CD4-positive, CD25-positive, alpha-beta regulatory T cell (primary cell): ENCODE measurements at regions not wholly inside any gene's neighbourhood (a gene's known extent, or its start where the extent isn't known, plus 50 kb on each side); places are given as distances from the start of the nearest gene placed in this dataset.

ENCODE experiments used
- ATAC-seq, 2 donors: fragments of 150-1000 bp; cut with Tn5 transposase; one replicate each; pipeline ENCODE4 v1.10.0; 2021; ENCODE audit warnings: low read depth in 2 of 2, moderate number of reproducible peaks in 2 of 2, moderate library complexity in 1 of 2
- DNase-seq, 3 donors: peaks; one replicate each; pipeline versions ENCODE4 v3.0.0 to v3.0.0-alpha.2; 2012 to 2022; ENCODE audit warnings: mixed read lengths in 1 of 3
- H3K27ac ChIP-seq: one replicate; pipeline ENCODE4 v1.7.0; 2013; ENCODE audit warnings: mild to moderate bottlenecking, low read length; ENCODE audit not compliant: insufficient read depth, poor library complexity, severe bottlenecking
- H3K27me3 ChIP-seq: one replicate; pipeline ENCODE4 v1.7.0; 2013; ENCODE audit warnings: low read length; ENCODE audit not compliant: control insufficient read depth, insufficient read depth
- H3K36me3 ChIP-seq: one replicate; pipeline ENCODE4 v1.7.0; 2013; ENCODE audit warnings: mild to moderate bottlenecking, low read length, moderate library complexity; ENCODE audit not compliant: control insufficient read depth, insufficient read depth
- H3K4me1 ChIP-seq: 2 replicates; pipeline ENCODE4 v1.7.0; 2013; ENCODE audit warnings: mild to moderate bottlenecking, low read length; ENCODE audit not compliant: insufficient read depth, control insufficient read depth, poor library complexity, severe bottlenecking
- H3K4me3 ChIP-seq: one replicate; pipeline ENCODE4 v1.7.0; 2013; ENCODE audit warnings: low read depth, mild to moderate bottlenecking, low read length, moderate library complexity
- H3K9me3 ChIP-seq, 2 experiments: 1 replicate in 1 of 2; 2 replicates in 1 of 2; pipeline ENCODE4 v1.7.0; 2013; ENCODE audit warnings: low read length in 2 of 2, mild to moderate bottlenecking in 1 of 2, moderate library complexity in 1 of 2; ENCODE audit not compliant: control insufficient read depth in 2 of 2
- H3K27ac Mint-ChIP-seq, 3 donors: one replicate each; pipeline ENCODE4 v1.8.0; 2020 to 2022; ENCODE audit warnings: mild to moderate bottlenecking in 3 of 3, mixed read lengths in 3 of 3, moderate library complexity in 2 of 3
- H3K27me3 Mint-ChIP-seq: one replicate; pipeline ENCODE4 v1.8.0; 2022; ENCODE audit warnings: mild to moderate bottlenecking, mixed read lengths
- H3K36me3 Mint-ChIP-seq: one replicate; pipeline ENCODE4 v1.8.0; 2020; ENCODE audit warnings: mixed read lengths
- H3K4me1 Mint-ChIP-seq, 4 donors: one replicate each; pipeline ENCODE4 v1.8.0; 2020 to 2022; ENCODE audit warnings: mixed read lengths in 4 of 4, mild to moderate bottlenecking in 1 of 4
- H3K4me3 Mint-ChIP-seq, 4 donors: one replicate each; pipeline ENCODE4 v1.8.0; 2020 to 2022; ENCODE audit warnings: mild to moderate bottlenecking in 4 of 4, mixed read lengths in 4 of 4, moderate library complexity in 3 of 4
- H3K9me3 Mint-ChIP-seq, 7 donors: one replicate each; pipeline ENCODE4 v1.8.0; 2020 to 2022; ENCODE audit warnings: mixed read lengths in 7 of 7, mild to moderate bottlenecking in 3 of 7, moderate library complexity in 2 of 7

DNA sequence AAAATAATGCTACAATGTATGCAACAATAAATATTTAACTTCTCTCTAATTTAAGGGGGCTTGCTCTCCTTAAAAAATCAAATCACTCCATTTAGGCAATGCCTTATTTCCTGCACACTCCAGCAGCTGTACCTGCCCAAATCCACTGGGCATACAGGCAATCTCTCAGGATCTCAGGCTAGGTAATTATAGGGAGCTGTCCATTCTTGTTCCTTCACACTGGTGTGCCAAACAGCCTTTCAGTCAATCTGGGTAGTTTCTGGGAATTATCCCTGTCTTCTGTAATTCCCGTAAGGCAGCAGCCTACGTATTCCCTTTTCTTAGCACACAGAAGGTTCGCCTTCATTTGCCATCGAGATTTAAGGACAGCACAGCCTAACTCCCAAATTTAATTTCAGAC is 922.6 kb upstream of the SLIT2 start:
- H3K4me3 ChIP-seq: no peak overlapping the region
- H3K27ac ChIP-seq: no peak overlapping the region
- no peaks in the 10 kb centered on the region for H3K4me1 ChIP-seq
- no peaks in the 10 kb centered on the region for H3K27me3 Mint-ChIP-seq
- H3K27me3 ChIP-seq: no peaks in the 10 kb centered on the region
- peaks cover 3 to 4% of the 10 kb centered on the region in 2 experiments for H3K9me3 ChIP-seq
- no peaks in the 10 kb centered on the region for H3K4me1 Mint-ChIP-seq
- no peak overlapping the region for H3K4me3 Mint-ChIP-seq
- DNase-seq (no peak), ATAC-seq (no peak)
- no peaks in the 10 kb centered on the region for H3K36me3 ChIP-seq
- peaks cover 3 to 27% (median 10%) of the 10 kb centered on the region in 7 donors for H3K9me3 Mint-ChIP-seq
- H3K36me3 Mint-ChIP-seq: no peaks in the 10 kb centered on the region
- H3K27ac Mint-ChIP-seq: no peak overlapping the region

DNA sequence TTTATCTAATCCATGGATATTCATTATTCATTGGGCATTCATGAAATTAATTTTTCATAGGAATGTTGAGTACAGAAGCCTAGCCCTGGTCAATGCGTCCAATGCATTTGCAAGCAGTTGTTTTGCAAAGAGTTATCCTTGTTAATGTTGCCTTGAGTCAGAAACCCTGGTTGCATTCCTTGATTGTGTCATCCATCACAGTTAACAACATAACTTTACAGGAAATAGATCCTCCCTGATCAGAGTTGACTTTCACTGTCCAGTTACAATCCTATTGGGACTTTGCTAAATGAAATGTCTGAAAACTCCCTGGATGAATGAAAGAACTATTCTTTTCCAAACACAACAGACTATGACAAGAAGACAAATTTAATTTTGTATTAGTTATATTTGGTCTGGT is 924.3 kb upstream of the SLIT2 start:
- Mint-ChIP-seq H3K9me3 (peaks cover 5 to 27% (median 6%) of the 10 kb centered on the region in 7 donors), H3K36me3 (no peaks in the 10 kb centered on the region), H3K27ac (no peak overlapping the region), H3K4me3 (no peak overlapping the region), H3K4me1 (no peaks in the 10 kb centered on the region), H3K27me3 (no peaks in the 10 kb centered on the region)
- Histone ChIP-seq H3K4me3 (no peak overlapping the region), H3K4me1 (no peaks in the 10 kb centered on the region), H3K9me3 (peaks cover 2 to 3% of the 10 kb centered on the region in 2 experiments), H3K27me3 (no peaks in the 10 kb centered on the region), H3K36me3 (no peaks in the 10 kb centered on the region), H3K27ac (no peak overlapping the region)
- DNase-seq: no peak
- no peak for ATAC-seq

DNA sequence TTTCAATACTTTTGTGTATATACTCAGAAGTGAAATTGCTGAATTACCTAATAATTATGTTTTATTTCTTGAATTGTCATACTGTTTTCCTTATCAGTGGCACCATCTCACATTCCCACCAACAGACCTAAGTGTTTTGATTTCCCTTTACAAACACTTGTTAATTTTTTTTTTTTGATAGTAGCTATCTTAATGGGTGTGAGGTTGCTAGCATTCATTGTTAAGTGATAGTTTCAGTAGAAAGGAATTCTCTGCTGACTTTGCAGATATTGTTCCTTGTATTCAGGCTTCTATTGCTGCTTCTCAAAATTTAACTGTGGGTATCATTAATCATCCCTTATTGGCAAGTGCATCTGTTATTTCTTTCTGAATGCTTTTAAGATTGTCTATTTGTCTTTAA is 927.5 kb upstream of the SLIT2 start:
- no peaks in the 10 kb centered on the region for H3K4me1 ChIP-seq
- no peaks in the 10 kb centered on the region for H3K27me3 ChIP-seq
- no peak overlapping the region for H3K4me3 ChIP-seq
- no peak for DNase-seq
- H3K27ac ChIP-seq: no peak overlapping the region
- no peaks in the 10 kb centered on the region for H3K4me1 Mint-ChIP-seq
- no peaks in the 10 kb centered on the region for H3K36me3 ChIP-seq
- H3K27me3 Mint-ChIP-seq: no peaks in the 10 kb centered on the region
- H3K9me3 Mint-ChIP-seq: peaks cover 1 to 25% (median 5%) of the 10 kb centered on the region in 7 donors
- no peak overlapping the region for H3K27ac Mint-ChIP-seq
- H3K36me3 Mint-ChIP-seq: no peaks in the 10 kb centered on the region
- H3K9me3 ChIP-seq: peaks cover 3% of the 10 kb centered on the region in 2 experiments
- no peak overlapping the region for H3K4me3 Mint-ChIP-seq
- no peak for ATAC-seq

DNA sequence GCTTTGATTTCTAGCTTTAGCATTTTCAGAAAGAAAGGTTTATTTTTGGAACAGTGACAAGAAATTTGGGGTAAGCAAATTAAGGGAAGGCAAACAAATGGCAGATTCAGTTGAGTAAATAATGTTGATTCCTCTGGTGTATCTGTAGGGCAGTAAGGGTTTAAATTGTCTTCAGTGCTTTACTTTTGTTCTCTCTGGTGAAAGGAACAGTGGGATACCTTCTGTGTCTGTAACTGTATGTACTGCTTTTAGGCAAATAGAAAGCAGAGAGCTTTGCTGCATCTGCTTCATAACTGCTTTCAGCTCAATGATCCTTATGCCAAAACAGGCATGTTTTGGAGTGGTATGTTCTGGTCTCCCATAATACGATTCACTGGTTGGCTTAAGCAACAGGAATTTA is 932.1 kb upstream of the SLIT2 start:
- Mint-ChIP-seq H3K27me3 (no peaks in the 10 kb centered on the region), H3K4me3 (no peak overlapping the region), H3K27ac (no peak overlapping the region), H3K9me3 (peaks cover 0 to 28% (median 5%) of the 10 kb centered on the region in 7 donors), H3K4me1 (no peaks in the 10 kb centered on the region), H3K36me3 (no peaks in the 10 kb centered on the region)
- H3K27me3 ChIP-seq: no peaks in the 10 kb centered on the region
- DNase-seq (no peak), ATAC-seq (no peak)
- H3K9me3 ChIP-seq: peaks cover 3 to 6% of the 10 kb centered on the region in 2 experiments
- no peak overlapping the region for H3K27ac ChIP-seq
- H3K4me3 ChIP-seq: no peak overlapping the region
- H3K36me3 ChIP-seq: no peaks in the 10 kb centered on the region
- no peaks in the 10 kb centered on the region for H3K4me1 ChIP-seq

DNA sequence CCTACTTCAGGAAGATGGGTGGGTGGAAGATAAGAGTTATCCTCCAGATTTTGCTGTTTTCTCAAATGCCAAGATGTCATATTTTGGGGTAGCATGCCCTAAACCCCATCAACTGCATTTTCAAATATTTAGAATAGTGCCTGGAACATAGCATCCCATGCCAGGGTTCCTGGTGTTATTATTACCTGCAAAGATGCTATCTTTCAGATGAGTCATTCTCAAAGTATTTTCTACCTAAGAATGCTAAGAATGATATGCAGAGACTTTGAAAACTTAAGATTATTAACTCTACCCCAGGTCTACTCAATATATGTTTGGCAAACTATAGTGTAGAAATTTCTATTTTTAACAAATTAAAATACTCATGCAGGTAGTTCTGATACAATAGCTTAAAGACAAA is 934.3 kb upstream of the SLIT2 start:
- ATAC-seq (no peak), DNase-seq (no peak)
- H3K36me3 ChIP-seq: no peaks in the 10 kb centered on the region
- no peaks in the 10 kb centered on the region for H3K4me1 ChIP-seq
- peaks cover 3 to 6% of the 10 kb centered on the region in 2 experiments for H3K9me3 ChIP-seq
- Mint-ChIP-seq H3K4me1 (no peaks in the 10 kb centered on the region), H3K27me3 (no peaks in the 10 kb centered on the region), H3K9me3 (peaks cover 0 to 19% (median 3%) of the 10 kb centered on the region in 7 donors), H3K27ac (no peak overlapping the region), H3K4me3 (no peak overlapping the region), H3K36me3 (no peaks in the 10 kb centered on the region)
- H3K27ac ChIP-seq: no peak overlapping the region
- no peak overlapping the region for H3K4me3 ChIP-seq
- no peaks in the 10 kb centered on the region for H3K27me3 ChIP-seq

DNA sequence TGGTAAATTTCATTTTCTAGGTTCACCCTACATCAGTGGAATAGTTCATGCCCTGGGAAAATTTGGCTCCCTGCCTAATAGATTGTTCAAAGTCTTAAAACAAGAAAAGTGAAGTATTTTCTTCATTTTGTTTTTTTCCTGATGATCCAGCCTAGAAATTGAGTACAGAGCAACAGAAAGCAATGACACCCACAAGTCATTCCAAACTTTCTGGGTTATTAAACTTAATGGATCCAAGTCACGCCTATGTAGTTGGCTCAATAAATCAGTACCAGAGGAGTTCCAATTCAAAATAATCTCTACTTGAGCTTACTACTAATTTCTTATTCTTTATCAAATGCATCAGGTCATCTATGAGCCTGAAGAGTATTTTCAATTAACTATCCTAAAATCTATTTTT is 937.6 kb upstream of the SLIT2 start:
- H3K4me1 ChIP-seq: no peaks in the 10 kb centered on the region
- no peak overlapping the region for H3K4me3 ChIP-seq
- no peak overlapping the region for H3K4me3 Mint-ChIP-seq
- H3K27ac Mint-ChIP-seq: no peak overlapping the region
- H3K4me1 Mint-ChIP-seq: no peaks in the 10 kb centered on the region
- peaks cover 0 to 6% of the 10 kb centered on the region in 2 experiments for H3K9me3 ChIP-seq
- no peaks in the 10 kb centered on the region for H3K27me3 Mint-ChIP-seq
- ATAC-seq: no peak
- H3K9me3 Mint-ChIP-seq: peaks cover 0 to 24% (median 8%) of the 10 kb centered on the region in 7 donors
- DNase-seq: no peak
- no peak overlapping the region for H3K27ac ChIP-seq
- no peaks in the 10 kb centered on the region for H3K36me3 ChIP-seq
- no peaks in the 10 kb centered on the region for H3K27me3 ChIP-seq
- H3K36me3 Mint-ChIP-seq: no peaks in the 10 kb centered on the region

DNA sequence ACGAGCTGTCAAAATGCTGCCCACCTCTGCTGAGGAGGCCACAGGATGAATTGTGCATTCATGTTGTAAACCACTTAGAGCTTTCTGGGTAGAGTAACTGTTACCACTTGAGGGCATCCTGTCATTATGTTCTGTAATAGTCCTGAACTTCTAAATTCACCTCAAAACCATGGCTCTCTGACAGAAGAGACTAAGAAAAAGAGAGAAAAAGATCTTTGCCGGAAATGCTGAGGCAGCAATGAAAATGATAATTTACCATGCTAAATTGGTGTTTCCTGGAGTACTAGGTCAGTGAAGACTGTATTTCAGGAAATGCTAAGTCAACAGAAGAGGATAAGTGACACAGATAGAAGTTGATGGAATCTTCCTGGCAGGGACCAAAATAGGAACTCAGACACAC is 942.3 kb upstream of the SLIT2 start:
- no peaks in the 10 kb centered on the region for H3K4me1 Mint-ChIP-seq
- Histone ChIP-seq H3K9me3 (peaks cover 0 to 3% of the 10 kb centered on the region in 2 experiments), H3K4me1 (no peaks in the 10 kb centered on the region), H3K36me3 (no peaks in the 10 kb centered on the region), H3K27me3 (no peaks in the 10 kb centered on the region), H3K27ac (no peak overlapping the region), H3K4me3 (no peak overlapping the region)
- no peaks in the 10 kb centered on the region for H3K27me3 Mint-ChIP-seq
- no peaks in the 10 kb centered on the region for H3K36me3 Mint-ChIP-seq
- no peak for DNase-seq
- ATAC-seq: no peak
- no peak overlapping the region for H3K4me3 Mint-ChIP-seq
- H3K27ac Mint-ChIP-seq: no peak overlapping the region
- H3K9me3 Mint-ChIP-seq: peaks cover 4 to 40% (median 10%) of the 10 kb centered on the region in 7 donors

DNA sequence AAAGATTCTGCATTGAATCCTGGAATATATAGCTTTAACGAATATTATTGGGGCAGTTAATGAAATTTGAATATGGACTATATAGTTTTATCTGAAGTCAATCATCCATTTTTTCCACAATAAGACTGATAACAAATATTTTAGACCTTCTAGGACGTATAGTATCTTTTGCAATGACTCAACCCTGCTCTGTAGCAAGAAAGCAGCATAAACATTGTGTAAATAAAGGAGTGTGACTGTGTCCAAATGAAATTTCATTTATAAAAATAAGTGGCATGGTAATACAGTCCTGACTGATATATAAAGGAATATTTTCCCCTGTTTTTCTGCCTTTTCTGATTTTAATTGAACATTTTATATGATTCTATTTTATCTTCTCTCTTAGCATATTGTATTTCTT is 947.7 kb upstream of the SLIT2 start:
- no peak overlapping the region for H3K4me3 ChIP-seq
- H3K9me3 ChIP-seq: peaks cover 0 to 3% of the 10 kb centered on the region in 2 experiments
- Mint-ChIP-seq H3K9me3 (peaks cover 3 to 28% (median 10%) of the 10 kb centered on the region in 7 donors), H3K4me1 (no peaks in the 10 kb centered on the region), H3K27me3 (no peaks in the 10 kb centered on the region), H3K36me3 (no peaks in the 10 kb centered on the region), H3K4me3 (no peak overlapping the region), H3K27ac (no peak overlapping the region)
- ATAC-seq: no peak
- H3K27me3 ChIP-seq: no peaks in the 10 kb centered on the region
- no peaks in the 10 kb centered on the region for H3K4me1 ChIP-seq
- H3K27ac ChIP-seq: no peak overlapping the region
- no peaks in the 10 kb centered on the region for H3K36me3 ChIP-seq
- no peak for DNase-seq
